ENCODE measurements at regions not wholly inside any gene's neighbourhood (a gene's known extent, or its start where the extent isn't known, plus 50 kb on each side); places are given as distances from the start of the nearest gene placed in this dataset.

DNA sequence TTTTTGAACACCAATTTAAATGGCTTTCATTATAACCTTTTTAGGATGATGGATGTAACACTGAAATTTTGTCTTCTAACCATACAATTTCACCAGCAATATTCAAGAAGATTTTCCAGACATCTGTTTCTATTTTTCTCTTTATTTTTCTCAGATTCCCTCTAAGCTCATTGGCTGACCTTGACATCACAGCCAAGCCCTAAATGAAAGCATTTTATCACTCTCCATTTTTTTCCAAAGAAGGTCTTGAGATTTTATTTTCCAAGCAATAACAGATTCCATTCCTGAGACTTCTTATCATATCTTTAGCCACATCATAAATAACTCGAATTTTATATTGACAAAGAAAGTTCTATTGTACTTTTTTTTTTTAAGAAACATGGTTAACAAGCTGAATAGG is 392.6 kb upstream of the THBS1 start:
- TF ChIP-seq ZFP3 (CRISPR knock-in tag; IDR thresholded peaks at IDR 0.05) (no peak), ARNTL (CRISPR knock-in tag; IDR thresholded peaks at IDR 0.05; ENCODE audit: borderline replicate concordance, low read depth) (no peak)
- TF ChIP-seq, protein P1, sequence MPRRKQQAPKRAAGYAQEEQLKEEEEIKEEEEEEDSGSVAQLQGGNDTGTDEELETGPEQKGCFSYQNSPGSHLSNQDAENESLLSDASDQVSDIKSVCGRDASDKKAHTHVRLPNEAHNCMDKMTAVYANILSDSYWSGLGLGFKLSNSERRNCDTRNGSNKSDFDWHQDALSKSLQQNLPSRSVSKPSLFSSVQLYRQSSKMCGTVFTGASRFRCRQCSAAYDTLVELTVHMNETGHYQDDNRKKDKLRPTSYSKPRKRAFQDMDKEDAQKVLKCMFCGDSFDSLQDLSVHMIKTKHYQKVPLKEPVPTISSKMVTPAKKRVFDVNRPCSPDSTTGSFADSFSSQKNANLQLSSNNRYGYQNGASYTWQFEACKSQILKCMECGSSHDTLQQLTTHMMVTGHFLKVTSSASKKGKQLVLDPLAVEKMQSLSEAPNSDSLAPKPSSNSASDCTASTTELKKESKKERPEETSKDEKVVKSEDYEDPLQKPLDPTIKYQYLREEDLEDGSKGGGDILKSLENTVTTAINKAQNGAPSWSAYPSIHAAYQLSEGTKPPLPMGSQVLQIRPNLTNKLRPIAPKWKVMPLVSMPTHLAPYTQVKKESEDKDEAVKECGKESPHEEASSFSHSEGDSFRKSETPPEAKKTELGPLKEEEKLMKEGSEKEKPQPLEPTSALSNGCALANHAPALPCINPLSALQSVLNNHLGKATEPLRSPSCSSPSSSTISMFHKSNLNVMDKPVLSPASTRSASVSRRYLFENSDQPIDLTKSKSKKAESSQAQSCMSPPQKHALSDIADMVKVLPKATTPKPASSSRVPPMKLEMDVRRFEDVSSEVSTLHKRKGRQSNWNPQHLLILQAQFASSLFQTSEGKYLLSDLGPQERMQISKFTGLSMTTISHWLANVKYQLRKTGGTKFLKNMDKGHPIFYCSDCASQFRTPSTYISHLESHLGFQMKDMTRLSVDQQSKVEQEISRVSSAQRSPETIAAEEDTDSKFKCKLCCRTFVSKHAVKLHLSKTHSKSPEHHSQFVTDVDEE (CRISPR knock-in tag; IDR thresholded peaks at IDR 0.05): no peak
